Spleen (tissue), 11 donors: ENCODE measurements at regions not wholly inside any gene's neighbourhood (a gene's known extent, or its start where the extent isn't known, plus 50 kb on each side); places are given as distances from the start of the nearest gene placed in this dataset.

ENCODE experiments used
- DNase-seq: peaks from one replicate; pipeline ENCODE4 v3.0.0-alpha.2; 2020
- H3K27ac ChIP-seq, 8 donors: fragments of 200-600 bp; sonication (generic) in 7 of 8; 1 replicate in 4 of 8; 2 replicates in 4 of 8; pipeline versions ENCODE4 v1.5.0 to v1.8.0; 2016 to 2021; ENCODE audit warnings: inconsistent platforms in 4 of 8, mild to moderate bottlenecking in 4 of 8, moderate library complexity in 1 of 8
- H3K27me3 ChIP-seq, 7 donors: fragments of 200-600 bp; sonication (generic) in 6 of 7; replicated peaks in 1 of 7; 1 replicate in 4 of 7; 2 replicates in 3 of 7; pipeline versions ENCODE4 v1.5.0 to v1.8.0; 2016 to 2021; ENCODE audit warnings: inconsistent platforms in 3 of 7, mild to moderate bottlenecking in 1 of 7
- H3K36me3 ChIP-seq, 6 donors: fragments of 200-600 bp; sonication (generic) in 5 of 6; 1 replicate in 4 of 6; 2 replicates in 2 of 6; pipeline versions ENCODE4 v1.5.0 to v1.8.0; 2016 to 2021; ENCODE audit warnings: inconsistent platforms in 2 of 6
- H3K4me1 ChIP-seq, 6 donors: fragments of 200-600 bp; sonication (generic) in 5 of 6; 1 replicate in 3 of 6; 2 replicates in 3 of 6; pipeline versions ENCODE4 v1.5.0 to v1.8.0; 2016 to 2021; ENCODE audit warnings: inconsistent platforms in 3 of 6
- H3K4me3 ChIP-seq, 8 donors: fragments of 200-600 bp; sonication (generic) in 7 of 8; 1 replicate in 4 of 8; 2 replicates in 4 of 8; pipeline versions ENCODE4 v1.5.0 to v1.8.0; 2016 to 2021; ENCODE audit warnings: inconsistent platforms in 4 of 8, mild to moderate bottlenecking in 4 of 8, moderate library complexity in 2 of 8
- H3K9me3 ChIP-seq, 8 donors: fragments of 200-600 bp; sonication (generic) in 7 of 8; 1 replicate in 4 of 8; 2 replicates in 4 of 8; pipeline versions ENCODE4 v1.5.0 to v1.8.0; 2016 to 2021; ENCODE audit warnings: inconsistent platforms in 4 of 8
- POLR2A ChIP-seq, 3 donors: fragments of 450-650 bp; IDR thresholded peaks; one replicate each; pipeline ENCODE4 v1.5.1; 2017; ENCODE audit warnings: antibody characterized with exemption in 3 of 3, mild to moderate bottlenecking in 1 of 3
- POLR2AphosphoS5 ChIP-seq, 3 donors: sonication (generic); formaldehyde crosslinking; IDR thresholded peaks; one replicate each; pipeline ENCODE4 v1.5.1; 2017; ENCODE audit warnings: antibody characterized with exemption in 3 of 3
- WGBS, 5 donors: extraction: QIAGEN DNeasy Blood & Tissue Kit in 3 of 5; methylation state at CpG; one replicate each; pipeline versions ENCODE4 v1.1.5 to v1.1.7; 2013 to 2018; 5-methylcytosine and 5-hydroxymethylcytosine counted together
- intact Hi-C: fragments of 100-400 bp; cut with DNase I; formaldehyde crosslinking; loops from one replicate; pipeline ENCODE4 v1.15.0; 2023; ENCODE audit warnings: low total_unique reads
- TF ChIP-seq, protein P1 (sequence below), 11 experiments: fragments of 200-600 bp in 7 of 11; fragments of 450-650 bp in 4 of 11; sonication (generic) in 4 of 11; IDR thresholded peaks in 8 of 11; conservative IDR thresholded peaks in 3 of 11; 1 replicate in 7 of 11; 2 replicates in 4 of 11; pipeline versions ENCODE4 v1.4.0 to v1.8.0; 2016 to 2021; ENCODE audit warnings: antibody characterized with exemption in 11 of 11, inconsistent platforms in 4 of 11, mild to moderate bottlenecking in 1 of 11
- donor health status: healthy with polysubstance abuse.
- donor health status: DM: no; HTN: no; CAD: no; lungs with moderate emphysema.
- donor health status: DM: no; HTN: no; CAD: no.
- donor health status: Bipolar disorder and iron deficiency.
- donor health status: healthy.
- donor health status: DM: no; HTN: no; CAD: no.
- donor health status: DM: yes; HTN: yes; CAD: no.

DNA sequence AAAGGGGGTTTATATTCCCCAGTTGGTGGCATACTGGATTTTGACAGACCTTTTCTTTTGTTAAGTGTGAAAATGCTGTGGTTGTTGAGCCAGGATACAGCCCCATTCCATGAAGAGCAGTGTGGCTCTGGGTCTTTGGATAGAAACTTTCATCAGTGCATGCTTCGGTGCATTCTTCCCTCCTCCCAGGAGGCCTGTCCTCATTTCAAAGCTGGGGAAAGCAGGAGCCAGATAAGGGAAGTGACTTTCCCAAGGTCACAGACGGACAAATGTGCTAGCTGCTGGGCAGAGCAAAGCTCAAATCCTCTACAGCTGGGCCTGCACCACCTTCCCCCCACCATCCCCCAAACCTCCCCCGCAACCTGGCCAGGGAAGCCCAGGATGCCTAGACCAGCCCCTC, 184.5 kb upstream of the NTM start:
- intact Hi-C loops = no loop called here
- WGBS, 5 donors = 67 to 81% (median 75%) methylated on average over 3 of the region's 3 CpGs
- H3K27me3 ChIP-seq = peaks cover 0 to 14% (median 0%) of the 10 kb centered on the region in 7 donors
- H3K27ac ChIP-seq = no peak overlapping the region
- TF ChIP-seq, protein P1, sequence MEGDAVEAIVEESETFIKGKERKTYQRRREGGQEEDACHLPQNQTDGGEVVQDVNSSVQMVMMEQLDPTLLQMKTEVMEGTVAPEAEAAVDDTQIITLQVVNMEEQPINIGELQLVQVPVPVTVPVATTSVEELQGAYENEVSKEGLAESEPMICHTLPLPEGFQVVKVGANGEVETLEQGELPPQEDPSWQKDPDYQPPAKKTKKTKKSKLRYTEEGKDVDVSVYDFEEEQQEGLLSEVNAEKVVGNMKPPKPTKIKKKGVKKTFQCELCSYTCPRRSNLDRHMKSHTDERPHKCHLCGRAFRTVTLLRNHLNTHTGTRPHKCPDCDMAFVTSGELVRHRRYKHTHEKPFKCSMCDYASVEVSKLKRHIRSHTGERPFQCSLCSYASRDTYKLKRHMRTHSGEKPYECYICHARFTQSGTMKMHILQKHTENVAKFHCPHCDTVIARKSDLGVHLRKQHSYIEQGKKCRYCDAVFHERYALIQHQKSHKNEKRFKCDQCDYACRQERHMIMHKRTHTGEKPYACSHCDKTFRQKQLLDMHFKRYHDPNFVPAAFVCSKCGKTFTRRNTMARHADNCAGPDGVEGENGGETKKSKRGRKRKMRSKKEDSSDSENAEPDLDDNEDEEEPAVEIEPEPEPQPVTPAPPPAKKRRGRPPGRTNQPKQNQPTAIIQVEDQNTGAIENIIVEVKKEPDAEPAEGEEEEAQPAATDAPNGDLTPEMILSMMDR (IDR thresholded peaks at IDR 0.05 in 8 of 11, conservative IDR thresholded peaks at IDR 0.05 in 3 of 11) = no peak
- TF ChIP-seq POLR2A (IDR thresholded peaks at IDR 0.05) = no peak
- TF ChIP-seq POLR2AphosphoS5 (IDR thresholded peaks at IDR 0.05) = no peak
- no peak for DNase-seq
- no peak overlapping the region for H3K4me3 ChIP-seq
- no peaks in the 10 kb centered on the region for H3K36me3 ChIP-seq
- peaks cover 0 to 11% (median 7%) of the 10 kb centered on the region in 6 donors for H3K4me1 ChIP-seq
- no peaks in the 10 kb centered on the region for H3K9me3 ChIP-seq

DNA sequence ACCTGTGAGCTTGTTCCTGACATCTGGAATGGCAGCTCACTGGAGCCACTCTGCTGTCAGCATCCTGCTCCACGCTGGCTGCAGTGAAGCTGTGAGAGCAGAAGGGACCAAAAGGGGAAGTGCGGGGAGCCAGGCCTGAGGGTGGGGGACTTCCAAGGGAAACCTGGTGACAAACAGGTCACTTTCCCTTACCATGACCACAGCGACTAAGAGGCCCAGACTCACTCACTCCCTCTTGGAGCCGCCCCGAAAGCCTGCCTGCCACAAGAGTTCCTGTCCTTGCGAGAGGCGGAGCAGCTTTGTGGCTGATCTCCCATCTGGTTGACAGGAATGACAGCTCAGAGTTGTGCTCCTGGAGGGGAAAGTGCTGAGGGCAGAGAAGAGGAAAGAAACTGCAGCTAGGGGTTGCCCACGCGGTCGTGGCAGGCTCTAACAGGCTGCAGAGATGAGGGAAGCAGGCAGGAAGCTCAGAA, 183.8 kb upstream of the NTM start:
- no peak for DNase-seq
- H3K36me3 ChIP-seq = no peaks in the 10 kb centered on the region
- H3K27me3 ChIP-seq = peaks cover 0 to 14% (median 0%) of the 10 kb centered on the region in 7 donors
- H3K4me3 ChIP-seq = no peak overlapping the region
- intact Hi-C loops = no loop called here
- H3K9me3 ChIP-seq = no peaks in the 10 kb centered on the region
- WGBS, 5 donors = 0 to 2% (median 2%) methylated on average over 8 to 10 of the region's 10 CpGs
- TF ChIP-seq, protein P1 (IDR thresholded peaks at IDR 0.05 in 8 of 11, conservative IDR thresholded peaks at IDR 0.05 in 3 of 11) = no peak
- TF ChIP-seq POLR2AphosphoS5 (IDR thresholded peaks at IDR 0.05) = no peak
- no peak for TF ChIP-seq POLR2A (IDR thresholded peaks at IDR 0.05)
- peaks cover 0 to 11% (median 7%) of the 10 kb centered on the region in 6 donors for H3K4me1 ChIP-seq
- no peak overlapping the region for H3K27ac ChIP-seq

DNA sequence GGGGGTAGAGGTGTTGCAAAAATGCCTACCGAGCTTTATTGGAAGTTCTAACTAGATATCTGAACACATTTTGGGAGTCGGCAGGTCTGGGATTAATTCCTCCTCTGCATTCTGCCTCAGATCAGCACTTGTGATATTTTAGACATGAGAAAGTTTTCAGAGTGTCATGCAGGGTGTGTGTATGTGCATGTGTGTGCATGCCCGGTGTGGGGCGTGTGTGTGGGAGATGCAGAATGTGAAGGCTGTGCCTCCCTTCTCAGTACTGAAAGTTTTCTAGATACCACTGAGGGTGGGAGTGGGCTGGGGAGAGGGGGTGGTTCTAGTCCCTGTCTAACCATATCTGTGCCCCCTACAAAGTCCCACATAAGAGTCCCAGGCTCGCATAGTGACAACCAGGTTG, 180.0 kb upstream of the NTM start:
- 68 to 86% (median 82%) methylated on average over 4 to 5 of the region's 5 CpGs for WGBS, 5 donors
- Histone ChIP-seq H3K9me3 (no peaks in the 10 kb centered on the region), H3K27me3 (peaks cover 0 to 7% (median 0%) of the 10 kb centered on the region in 7 donors), H3K36me3 (no peaks in the 10 kb centered on the region), H3K4me3 (no peak overlapping the region), H3K4me1 (peaks cover 0 to 11% (median 7%) of the 10 kb centered on the region in 6 donors), H3K27ac (no peak overlapping the region)
- intact Hi-C loops = no loop called here
- DNase-seq = no peak
- TF ChIP-seq, protein P1 (IDR thresholded peaks at IDR 0.05 in 8 of 11, conservative IDR thresholded peaks at IDR 0.05 in 3 of 11) = no peak
- TF ChIP-seq POLR2A (IDR thresholded peaks at IDR 0.05) (no peak), POLR2AphosphoS5 (IDR thresholded peaks at IDR 0.05) (no peak)

DNA sequence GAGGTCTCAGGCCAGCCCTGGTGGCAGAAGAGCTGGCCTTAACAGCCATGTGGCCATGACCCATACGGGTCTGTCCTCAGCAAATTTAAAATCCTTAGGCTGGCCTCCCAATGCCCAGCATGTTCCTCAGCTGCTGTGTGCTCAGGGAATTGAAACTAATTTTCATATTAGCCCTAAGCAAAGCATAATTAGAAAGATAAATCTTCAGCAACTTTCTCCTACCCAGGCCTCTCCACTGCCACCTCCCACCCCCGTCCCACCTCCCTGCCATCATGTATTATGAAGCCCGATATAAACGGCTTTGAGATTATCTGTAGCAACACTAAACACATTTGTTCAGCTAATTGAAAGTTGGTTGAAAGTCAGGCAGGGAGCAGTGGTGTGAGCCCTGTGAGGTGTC, 178.8 kb upstream of the NTM start:
- no peaks in the 10 kb centered on the region for H3K36me3 ChIP-seq
- no peak overlapping the region for H3K27ac ChIP-seq
- DNase-seq = no peak
- 66 to 83% (median 70%) methylated on average over 4 of the region's 4 CpGs for WGBS, 5 donors
- H3K4me1 ChIP-seq = peaks cover 0 to 7% (median 5%) of the 10 kb centered on the region in 6 donors
- peaks cover 0 to 10% (median 0%) of the 10 kb centered on the region in 7 donors for H3K27me3 ChIP-seq
- intact Hi-C loops = no loop called here
- no peak overlapping the region for H3K4me3 ChIP-seq
- H3K9me3 ChIP-seq = no peaks in the 10 kb centered on the region
- TF ChIP-seq, protein P1 (IDR thresholded peaks at IDR 0.05 in 8 of 11, conservative IDR thresholded peaks at IDR 0.05 in 3 of 11) = no peak
- TF ChIP-seq POLR2A (IDR thresholded peaks at IDR 0.05) (no peak), POLR2AphosphoS5 (IDR thresholded peaks at IDR 0.05) (no peak)
